ENCODE measurements at regions not wholly inside any gene's neighbourhood (a gene's known extent, or its start where the extent isn't known, plus 50 kb on each side); places are given as distances from the start of the nearest gene placed in this dataset.

DNA sequence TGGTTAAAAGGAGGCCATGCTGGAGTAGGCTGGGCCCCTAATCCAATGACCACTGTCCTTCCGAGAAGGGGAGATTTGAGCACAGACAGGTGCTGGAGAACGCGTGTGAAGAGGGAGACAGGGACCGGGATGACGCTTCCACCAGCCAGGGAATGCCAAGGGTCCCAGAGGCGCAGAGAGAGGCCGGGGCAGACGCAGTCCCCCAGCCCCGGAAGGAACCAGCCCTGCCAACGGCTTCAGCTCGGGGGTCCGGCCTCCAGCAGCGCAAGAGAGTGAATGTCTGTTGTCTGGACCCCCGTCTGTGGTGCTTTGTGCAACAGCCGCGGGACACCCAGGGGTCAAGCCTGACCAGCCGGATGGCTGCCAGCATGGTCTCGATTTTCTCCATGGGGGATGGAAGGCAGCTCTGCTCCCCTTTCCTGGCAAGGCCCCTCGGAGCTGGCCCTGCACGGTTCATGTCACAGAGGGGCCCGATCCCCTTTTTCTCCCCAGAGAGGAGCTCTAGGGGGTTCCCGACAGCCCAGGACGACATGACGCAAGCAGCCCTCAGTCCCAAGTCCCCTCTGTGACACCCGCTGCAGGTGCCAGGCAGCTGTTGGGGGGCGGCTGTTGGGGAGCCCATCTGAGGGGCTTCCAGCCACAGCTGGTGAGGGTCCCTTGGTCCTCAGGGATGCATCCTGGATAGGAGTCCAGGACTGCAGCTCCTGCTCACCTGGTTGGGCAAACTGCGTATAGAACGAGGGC, 73.5 kb downstream of the SIK1 start:
- TF ChIP-seq, protein P1, sequence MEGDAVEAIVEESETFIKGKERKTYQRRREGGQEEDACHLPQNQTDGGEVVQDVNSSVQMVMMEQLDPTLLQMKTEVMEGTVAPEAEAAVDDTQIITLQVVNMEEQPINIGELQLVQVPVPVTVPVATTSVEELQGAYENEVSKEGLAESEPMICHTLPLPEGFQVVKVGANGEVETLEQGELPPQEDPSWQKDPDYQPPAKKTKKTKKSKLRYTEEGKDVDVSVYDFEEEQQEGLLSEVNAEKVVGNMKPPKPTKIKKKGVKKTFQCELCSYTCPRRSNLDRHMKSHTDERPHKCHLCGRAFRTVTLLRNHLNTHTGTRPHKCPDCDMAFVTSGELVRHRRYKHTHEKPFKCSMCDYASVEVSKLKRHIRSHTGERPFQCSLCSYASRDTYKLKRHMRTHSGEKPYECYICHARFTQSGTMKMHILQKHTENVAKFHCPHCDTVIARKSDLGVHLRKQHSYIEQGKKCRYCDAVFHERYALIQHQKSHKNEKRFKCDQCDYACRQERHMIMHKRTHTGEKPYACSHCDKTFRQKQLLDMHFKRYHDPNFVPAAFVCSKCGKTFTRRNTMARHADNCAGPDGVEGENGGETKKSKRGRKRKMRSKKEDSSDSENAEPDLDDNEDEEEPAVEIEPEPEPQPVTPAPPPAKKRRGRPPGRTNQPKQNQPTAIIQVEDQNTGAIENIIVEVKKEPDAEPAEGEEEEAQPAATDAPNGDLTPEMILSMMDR (conservative IDR thresholded peaks at IDR 0.05; ENCODE audit: low read length): no peak
- TF ChIP-seq EZH2phosphoT487 (IDR thresholded peaks at IDR 0.05; ENCODE audit: borderline replicate concordance): no peak

Measured in Loucy (cell line).